Transverse colon (tissue), 4 donors: ENCODE measurements at regions not wholly inside any gene's neighbourhood (a gene's known extent, or its start where the extent isn't known, plus 50 kb on each side); places are given as distances from the start of the nearest gene placed in this dataset.
"Not testable (repeated sequence)": the region's sequence is repeated elsewhere in the genome, so short reads cannot be mapped to it uniquely, and the experiment has no call there.

Source experiments
- DNase-seq: peaks from one replicate; pipeline ENCODE4 v3.0.0-alpha.2; 2019
- H3K27ac ChIP-seq, 4 donors: fragments of 200-600 bp; sonication (generic); 2 replicates each; pipeline ENCODE4 v1.5.1; 2016 to 2018; ENCODE audit warnings: inconsistent platforms in 4 of 4
- H3K27me3 ChIP-seq: fragments of 200-600 bp; sonication (generic); 2 replicates; pipeline ENCODE4 v1.5.1; 2017; ENCODE audit warnings: inconsistent platforms
- H3K36me3 ChIP-seq, 4 donors: fragments of 200-600 bp; sonication (generic); 2 replicates each; pipeline ENCODE4 v1.5.1; 2017 to 2019; ENCODE audit warnings: inconsistent platforms in 4 of 4
- H3K4me1 ChIP-seq, 4 donors: fragments of 200-600 bp; sonication (generic); 2 replicates each; pipeline ENCODE4 v1.5.1; 2017 to 2020; ENCODE audit warnings: inconsistent platforms in 4 of 4
- H3K4me3 ChIP-seq, 4 donors: fragments of 200-600 bp; sonication (generic); 1 replicate in 1 of 4; 2 replicates in 3 of 4; pipeline versions ENCODE4 v1.5.1 to v1.6.1; 2017 to 2019; ENCODE audit warnings: inconsistent platforms in 4 of 4
- H3K9me3 ChIP-seq, 2 donors: fragments of 200-600 bp; sonication (generic); 2 replicates each; pipeline ENCODE4 v1.5.1; 2017 to 2019; ENCODE audit warnings: inconsistent platforms in 2 of 2
- CTCF ChIP-seq, 5 experiments: fragments of 200-600 bp in 3 of 5; fragments of 450-650 bp in 2 of 5; sonication (generic) in 3 of 5; IDR thresholded peaks; 1 replicate in 2 of 5; 2 replicates in 3 of 5; pipeline ENCODE4 v1.5.1; 2016 to 2017; ENCODE audit warnings: antibody characterized with exemption in 5 of 5, inconsistent platforms in 3 of 5, mild to moderate bottlenecking in 2 of 5, moderate library complexity in 1 of 5
- EP300 ChIP-seq: sonication (generic); formaldehyde crosslinking; IDR thresholded peaks from one replicate; pipeline ENCODE4 v1.6.1; 2017; ENCODE audit warnings: antibody characterized with exemption, low read depth
- POLR2A ChIP-seq: fragments of 450-650 bp; IDR thresholded peaks from one replicate; pipeline ENCODE4 v1.6.1; 2016; ENCODE audit warnings: antibody characterized with exemption, mild to moderate bottlenecking, moderate library complexity
- POLR2AphosphoS5 ChIP-seq, 3 donors: sonication (generic); formaldehyde crosslinking; IDR thresholded peaks; one replicate each; pipeline ENCODE4 v1.6.1; 2016; ENCODE audit warnings: antibody characterized with exemption in 3 of 3
- WGBS, 2 donors: methylation state at CpG; one replicate each; pipeline ENCODE4 v1.1.5; 2018; ENCODE audit warnings: low coverage in 1 of 2; 5-methylcytosine and 5-hydroxymethylcytosine counted together
- in situ Hi-C, 4 donors: fragments of 200-750 bp; cut with MboI; loops; one replicate each; pipeline versions ENCODE4 v1.15.0 to v1.15.1; 2017; ENCODE audit warnings: low sequenced_read_pairs in 3 of 4, low pct_ligation_motif_present in 1 of 4, low pct_unique_long_range_greater_than_20kb in 1 of 4
- intact Hi-C: fragments of 100-400 bp; cut with DNase I; formaldehyde crosslinking; loops from one replicate; pipeline ENCODE4 v1.15.1; 2023; ENCODE audit warnings: low total_unique reads

- Histone ChIP-seq H3K9me3 (no peaks in the 10 kb centered on the region), H3K27ac (no peak overlapping the region), H3K4me3 (no peak overlapping the region), H3K27me3 (no peaks in the 10 kb centered on the region), H3K36me3 (no peaks in the 10 kb centered on the region), H3K4me1 (no peaks in the 10 kb centered on the region)
- in situ Hi-C loops (no loop called here), intact Hi-C loops (no loop called here)
- 17% methylated on average over 1 of the region's 1 CpG; no CpG with 5 or more reads in 1 of the 2 donors for WGBS, 2 donors
- DNase-seq: no peak
- TF ChIP-seq EP300: no peak
- TF ChIP-seq POLR2A: no peak
- TF ChIP-seq POLR2AphosphoS5 (IDR thresholded peaks at IDR 0.05): no peak
- TF ChIP-seq CTCF (IDR thresholded peaks at IDR 0.05): no peak
Observed at GRCh38 chr4:164252286-164252685, 501.6 kb upstream of the SMIM31 start.

GRCh38 chr4:164261831-164262230 lies 492.1 kb upstream of the SMIM31 start:
- no peaks in the 10 kb centered on the region for H3K36me3 ChIP-seq
- intact Hi-C loops: no loop called here
- H3K4me3 ChIP-seq: no peak overlapping the region
- H3K27ac ChIP-seq: no peak overlapping the region
- in situ Hi-C loops: no loop called here
- no peaks in the 10 kb centered on the region for H3K27me3 ChIP-seq
- H3K9me3 ChIP-seq: no peaks in the 10 kb centered on the region
- TF ChIP-seq POLR2AphosphoS5 (IDR thresholded peaks at IDR 0.05) (no peak), POLR2A (no peak), CTCF (IDR thresholded peaks at IDR 0.05) (no peak), EP300 (no peak)
- DNase-seq: no peak
- WGBS, 2 donors: 78 to 82% methylated on average over 2 of the region's 2 CpGs
- no peaks in the 10 kb centered on the region for H3K4me1 ChIP-seq

- H3K36me3 ChIP-seq, H3K27ac ChIP-seq, in situ Hi-C loops, H3K27me3 ChIP-seq, H3K4me3 ChIP-seq, H3K4me1 ChIP-seq, H3K9me3 ChIP-seq, intact Hi-C loops, DNase-seq: not testable (repeated sequence)
- 60 to 68% methylated on average over 1 of the region's 1 CpG for WGBS, 2 donors
Observed at GRCh38 chr4:164262508-164262907, 491.4 kb upstream of the SMIM31 start.

GRCh38 chr4:164277414-164277813 lies 476.5 kb upstream of the SMIM31 start:
- 31 to 32% methylated on average over 2 of the region's 2 CpGs for WGBS, 2 donors
- H3K9me3 ChIP-seq, H3K36me3 ChIP-seq, DNase-seq, H3K27me3 ChIP-seq, H3K27ac ChIP-seq, intact Hi-C loops, in situ Hi-C loops, H3K4me1 ChIP-seq, H3K4me3 ChIP-seq: not testable (repeated sequence)

GRCh38 chr4:164287173-164287572 lies 466.8 kb upstream of the SMIM31 start:
- in situ Hi-C loops (no loop called here), intact Hi-C loops (no loop called here)
- Histone ChIP-seq H3K27me3 (no peaks in the 10 kb centered on the region), H3K4me3 (no peak overlapping the region), H3K4me1 (no peaks in the 10 kb centered on the region), H3K27ac (no peak overlapping the region), H3K9me3 (no peaks in the 10 kb centered on the region), H3K36me3 (no peaks in the 10 kb centered on the region)
- TF ChIP-seq CTCF (IDR thresholded peaks at IDR 0.05) (no peak), POLR2AphosphoS5 (IDR thresholded peaks at IDR 0.05) (no peak), EP300 (no peak), POLR2A (no peak)
- no peak for DNase-seq
- WGBS, 2 donors: 77 to 85% methylated on average over 6 of the region's 6 CpGs
